ENCODE measurements at regions not wholly inside any gene's neighbourhood (a gene's known extent, or its start where the extent isn't known, plus 50 kb on each side); places are given as distances from the start of the nearest gene placed in this dataset.
"Not testable (repeated sequence)": the region's sequence is repeated elsewhere in the genome, so short reads cannot be mapped to it uniquely, and the experiment has no call there.

GRCh38 chr14:94827711-94828447 lies 58.0 kb upstream of the GSC start:
- DNase-seq = no peak

GRCh38 chr14:94826774-94827173 lies 56.9 kb upstream of the GSC start:
- no peak for DNase-seq

GRCh38 chr14:94823556-94824341 lies 53.8 kb upstream of the GSC start:
- peak; percentile 51 for DNase-seq

- DNase-seq = no peak
Measured at GRCh38 chr14:94821705-94822104, 51.8 kb upstream of the GSC start.

GRCh38 chr14:94820932-94821331 lies 51.0 kb upstream of the GSC start:
- DNase-seq = not testable (repeated sequence)
